H7 (cell line): ENCODE measurements at regions not wholly inside any gene's neighbourhood (a gene's known extent, or its start where the extent isn't known, plus 50 kb on each side); places are given as distances from the start of the nearest gene placed in this dataset.
"Not testable (repeated sequence)": the region's sequence is repeated elsewhere in the genome, so short reads cannot be mapped to it uniquely, and the experiment has no call there.

Experiments
- DNase-seq: peaks from one replicate; pipeline ENCODE4 v3.0.0; 2012
- H3K27me3 ChIP-seq: 2 replicates; pipeline ENCODE4 v1.6.0; 2011; ENCODE audit warnings: mild to moderate bottlenecking, low read length; ENCODE audit not compliant: control insufficient read depth, insufficient read depth
- H3K36me3 ChIP-seq: replicated peaks from 2 replicates; pipeline ENCODE4 v1.5.1; 2011; ENCODE audit warnings: low read length; ENCODE audit not compliant: control insufficient read depth, insufficient read depth
- H3K4me3 ChIP-seq: 2 replicates; pipeline ENCODE4 v1.5.1; 2011; ENCODE audit warnings: low read depth, mild to moderate bottlenecking, control low read depth, low read length, moderate library complexity; ENCODE audit not compliant: insufficient read depth

DNA sequence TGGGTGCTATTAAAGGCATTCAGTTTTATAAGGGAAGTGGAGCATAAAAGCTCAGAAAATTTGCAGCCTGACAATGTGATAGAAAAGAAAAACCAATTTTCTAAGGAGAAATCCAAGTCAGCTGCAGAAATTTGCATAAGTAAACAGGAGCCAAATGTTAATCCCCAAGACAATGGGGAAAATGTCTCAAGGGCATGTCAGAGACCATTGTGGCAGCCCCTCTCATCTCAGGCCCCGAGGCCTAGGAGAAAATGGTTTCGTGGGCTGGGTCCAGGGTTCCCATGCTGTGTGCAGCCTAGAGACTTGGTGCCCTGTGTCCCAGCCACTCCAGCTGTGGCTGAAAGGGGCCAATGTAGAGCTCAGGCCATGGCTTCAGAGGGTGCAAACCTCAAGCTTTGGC, 150.8 kb upstream of the E2F7 start:
- H3K36me3 ChIP-seq, H3K27me3 ChIP-seq, DNase-seq, H3K4me3 ChIP-seq: not testable (repeated sequence)

DNA sequence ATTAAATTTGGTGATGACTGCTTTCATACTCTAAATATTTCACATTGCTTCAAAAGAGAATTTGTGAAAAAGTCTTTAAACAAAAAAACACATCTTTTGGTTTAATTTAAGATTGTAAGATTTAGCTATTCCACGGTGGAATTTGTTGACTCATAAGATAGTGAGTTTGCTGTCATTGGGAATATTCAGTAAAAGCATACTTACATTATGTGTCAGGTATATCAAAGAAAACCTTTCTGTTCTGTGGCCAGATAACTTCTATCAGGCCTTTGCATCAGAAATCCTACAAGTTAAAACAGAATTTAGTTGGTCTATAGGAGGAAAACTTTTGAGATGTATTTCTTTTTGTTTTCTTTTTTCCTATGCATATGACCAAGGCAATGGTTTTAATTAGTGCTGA, 148.8 kb upstream of the E2F7 start:
- no peak overlapping the region for H3K4me3 ChIP-seq
- no peaks in the 10 kb centered on the region for H3K27me3 ChIP-seq
- no peaks in the 10 kb centered on the region for H3K36me3 ChIP-seq
- no peak for DNase-seq

DNA sequence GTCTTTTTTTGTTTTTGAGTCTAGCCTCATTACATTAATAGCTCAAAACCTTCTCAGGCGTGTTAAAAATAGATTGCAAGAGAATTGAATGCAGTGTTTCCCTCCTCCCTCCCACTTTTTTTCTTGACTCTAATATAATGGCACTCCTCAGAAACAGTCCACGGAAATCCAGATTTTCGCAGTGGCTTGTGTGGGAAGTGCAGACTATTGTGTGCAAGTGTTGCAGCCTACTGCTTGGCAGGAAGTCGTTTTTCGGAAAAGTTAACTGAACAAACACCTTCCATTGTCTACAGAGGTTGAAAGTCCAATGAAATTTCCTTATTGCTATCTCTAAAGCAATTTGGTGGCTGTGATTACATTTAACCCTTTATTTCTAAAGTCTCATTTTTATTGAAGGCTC, 147.9 kb upstream of the E2F7 start:
- Histone ChIP-seq H3K36me3 (no peaks in the 10 kb centered on the region), H3K27me3 (no peaks in the 10 kb centered on the region), H3K4me3 (no peak overlapping the region)
- no peak for DNase-seq

DNA sequence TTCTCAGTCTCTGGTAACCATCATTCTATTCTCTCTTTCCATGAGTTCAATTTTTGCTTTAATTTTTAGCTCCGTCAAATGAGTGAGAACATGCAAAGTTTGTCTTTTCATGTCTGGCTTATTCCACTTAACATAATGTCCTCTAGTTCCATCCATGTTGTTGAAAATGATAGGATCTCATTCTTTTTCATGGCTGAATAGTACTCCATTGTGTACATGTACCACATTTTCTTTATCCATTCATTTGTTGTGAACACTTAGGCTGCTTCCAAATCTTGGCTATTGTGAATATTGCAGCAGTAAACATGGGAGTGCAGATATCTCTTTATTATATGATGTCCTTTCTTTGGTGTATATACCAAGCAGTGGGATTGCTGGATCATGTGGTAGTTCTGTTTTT, 145.4 kb upstream of the E2F7 start:
- Histone ChIP-seq H3K27me3 (no peaks in the 10 kb centered on the region), H3K4me3 (no peak overlapping the region), H3K36me3 (no peaks in the 10 kb centered on the region)
- no peak for DNase-seq

DNA sequence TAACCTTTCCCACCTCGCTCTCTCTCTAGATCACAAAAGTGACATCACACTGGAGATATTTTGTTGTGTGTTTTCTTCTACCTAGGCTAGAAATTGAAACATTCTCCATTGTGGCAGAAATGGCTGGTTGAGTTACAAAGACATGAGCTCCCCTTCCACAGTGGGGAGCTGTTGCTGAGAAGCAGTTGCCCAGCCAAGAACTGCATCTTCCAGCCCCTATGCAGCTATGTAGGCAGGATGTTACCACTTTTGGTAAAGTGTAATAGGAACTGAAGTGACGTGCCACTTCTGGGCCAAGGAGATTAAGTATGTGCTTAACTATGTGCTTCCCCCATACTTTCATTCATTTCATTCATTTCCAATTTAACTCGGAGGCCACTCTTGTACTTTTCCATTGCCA, 138.7 kb upstream of the E2F7 start:
- peak; percentile 7 for DNase-seq
- no peak overlapping the region for H3K4me3 ChIP-seq
- H3K27me3 ChIP-seq, result no peaks in the 10 kb centered on the region
- H3K36me3 ChIP-seq, result no peaks in the 10 kb centered on the region

DNA sequence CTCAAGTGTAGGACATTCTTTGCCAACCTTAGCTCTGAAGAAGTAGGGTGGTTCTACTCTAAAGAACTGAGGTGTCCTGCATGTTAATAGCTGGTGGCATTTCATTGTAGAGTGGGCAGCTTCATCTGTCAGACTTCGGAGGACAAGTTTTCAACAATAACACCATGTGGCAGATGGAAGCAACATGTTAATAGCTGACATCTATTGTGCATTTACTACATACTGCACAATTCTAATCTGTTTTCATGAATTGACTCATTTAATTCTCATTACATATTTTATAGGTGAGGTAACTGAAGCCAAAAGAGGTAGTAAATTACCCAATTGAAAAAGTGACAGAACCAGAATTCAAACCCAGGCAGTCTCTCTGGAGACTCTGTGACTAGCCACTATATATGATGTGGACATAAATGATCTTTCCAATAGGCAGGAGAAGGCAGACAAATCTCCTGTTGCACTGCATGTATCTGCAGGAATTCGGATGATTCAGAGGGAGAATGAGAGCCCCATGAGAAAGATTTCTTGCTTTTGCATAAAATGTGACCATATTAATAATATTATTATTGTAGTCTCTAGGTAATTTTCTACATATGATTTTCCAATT, 137.2 kb upstream of the E2F7 start:
- Histone ChIP-seq H3K4me3 (no peak overlapping the region), H3K36me3 (no peaks in the 10 kb centered on the region), H3K27me3 (no peaks in the 10 kb centered on the region)
- DNase-seq, result no peak

DNA sequence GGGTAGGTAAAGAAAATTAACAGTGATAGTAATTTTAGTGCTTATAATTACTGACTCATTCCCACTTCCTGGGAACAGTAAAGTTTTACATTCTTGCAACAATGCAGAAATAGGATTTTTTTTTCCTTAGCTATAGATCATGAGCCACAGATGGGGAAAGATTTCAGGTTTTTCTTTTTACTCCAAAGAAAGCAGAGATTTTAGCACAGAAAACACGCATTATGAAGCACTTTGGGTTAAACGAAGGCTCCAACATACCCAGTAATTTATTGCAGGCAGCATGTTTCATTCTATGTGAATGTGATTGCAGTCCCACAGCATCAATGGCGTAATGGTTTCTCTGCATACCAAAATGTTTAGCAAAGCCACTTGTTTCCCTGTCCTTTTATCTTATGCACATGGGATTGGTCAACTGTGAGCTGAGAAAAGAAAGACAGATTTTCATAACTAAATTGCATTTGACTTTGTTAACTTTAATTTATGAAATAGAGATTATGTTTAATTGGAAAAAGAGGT, 124.6 kb upstream of the E2F7 start:
- no peak for DNase-seq
- Histone ChIP-seq H3K36me3 (no peaks in the 10 kb centered on the region), H3K27me3 (no peaks in the 10 kb centered on the region)

DNA sequence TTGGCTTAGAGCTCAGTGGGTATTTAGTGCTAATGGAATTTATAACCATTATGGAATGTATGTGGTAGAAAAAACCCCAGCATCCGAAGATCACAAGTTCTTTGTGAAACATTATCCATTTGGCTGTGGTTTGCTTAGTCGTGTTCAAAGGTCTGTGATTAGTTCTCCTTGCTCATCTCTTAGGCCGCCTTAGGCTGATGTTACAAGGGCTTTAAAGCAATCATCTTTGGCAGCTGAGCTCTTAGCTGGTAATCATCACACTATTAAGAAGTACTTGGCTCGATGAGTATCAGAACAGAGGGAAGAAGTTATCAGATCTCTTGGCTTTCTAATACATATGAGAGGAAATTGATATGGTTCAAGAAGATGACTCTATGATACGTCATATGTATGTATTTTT, 124.1 kb upstream of the E2F7 start:
- Histone ChIP-seq H3K27me3 (no peaks in the 10 kb centered on the region), H3K4me3 (no peak overlapping the region), H3K36me3 (no peaks in the 10 kb centered on the region)
- no peak for DNase-seq

More for the DNA sequence above, 124.6 kb upstream of the E2F7 start:
- H3K4me3 ChIP-seq, result no peak overlapping the region

DNA sequence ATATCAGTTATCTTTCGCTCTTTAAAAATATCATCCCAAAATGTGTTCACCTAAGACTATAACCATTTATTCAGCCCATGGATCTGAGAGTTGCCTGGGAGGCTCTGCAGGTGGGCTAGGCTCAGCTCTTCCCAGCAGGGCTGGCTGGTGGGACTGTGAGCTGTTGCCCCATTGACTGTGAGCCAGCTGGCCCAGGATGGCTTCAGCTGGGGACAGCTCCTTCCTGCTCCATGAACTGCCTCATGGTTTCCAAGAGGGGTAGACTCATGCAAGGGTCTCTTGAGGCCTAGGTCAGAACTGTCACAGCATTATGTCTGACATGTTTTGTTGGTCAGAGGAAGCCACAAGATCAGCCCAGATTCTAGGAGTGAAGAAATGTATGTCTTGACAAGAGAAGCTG, 114.1 kb upstream of the E2F7 start:
- Histone ChIP-seq H3K27me3 (no peaks in the 10 kb centered on the region), H3K4me3 (no peak overlapping the region), H3K36me3 (no peaks in the 10 kb centered on the region)
- DNase-seq, result no peak

DNA sequence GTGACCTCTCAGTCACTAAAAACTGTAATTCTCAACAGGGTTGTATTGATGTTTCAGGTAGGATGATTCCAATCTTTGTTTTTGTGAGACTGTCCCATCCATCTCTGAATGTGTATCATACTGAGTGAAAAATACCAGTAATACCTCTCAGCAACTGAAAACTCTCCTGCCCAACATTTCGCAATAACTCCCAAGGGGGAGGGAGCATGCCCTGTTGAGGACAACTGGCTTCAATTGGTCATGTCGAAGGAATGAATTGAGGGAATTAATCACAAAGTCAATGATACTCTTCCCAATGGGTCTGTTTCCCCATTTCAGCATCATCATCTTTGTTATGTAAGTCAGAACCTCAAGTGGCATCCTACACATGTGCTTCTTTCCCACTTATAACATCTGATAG, 102.4 kb upstream of the E2F7 start:
- H3K27me3 ChIP-seq, result no peaks in the 10 kb centered on the region

DNA sequence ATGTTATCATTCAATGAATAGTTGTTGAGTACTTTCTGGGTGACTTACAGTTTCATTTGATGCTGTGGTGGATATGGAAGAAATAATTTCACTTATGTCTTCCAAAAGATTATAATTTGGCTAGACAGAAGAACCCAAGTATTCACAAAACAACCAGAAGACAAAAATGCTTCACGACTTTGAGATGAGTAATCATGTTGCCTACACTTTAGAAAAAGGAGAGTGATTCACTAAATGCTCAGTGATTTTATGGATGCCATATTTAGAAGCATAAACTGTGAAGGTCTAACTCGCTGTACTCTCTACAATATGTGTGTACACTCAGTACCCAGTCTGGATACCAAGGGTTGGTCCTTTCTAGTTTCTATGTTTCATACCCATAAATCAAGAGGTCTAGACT, 101.3 kb upstream of the E2F7 start:
- Histone ChIP-seq H3K27me3 (no peaks in the 10 kb centered on the region), H3K36me3 (no peaks in the 10 kb centered on the region), H3K4me3 (no peak overlapping the region)
- DNase-seq, result no peak

More for the DNA sequence above, 102.4 kb upstream of the E2F7 start:
- Histone ChIP-seq H3K36me3 (no peaks in the 10 kb centered on the region), H3K4me3 (no peak overlapping the region)
- DNase-seq, result no peak

DNA sequence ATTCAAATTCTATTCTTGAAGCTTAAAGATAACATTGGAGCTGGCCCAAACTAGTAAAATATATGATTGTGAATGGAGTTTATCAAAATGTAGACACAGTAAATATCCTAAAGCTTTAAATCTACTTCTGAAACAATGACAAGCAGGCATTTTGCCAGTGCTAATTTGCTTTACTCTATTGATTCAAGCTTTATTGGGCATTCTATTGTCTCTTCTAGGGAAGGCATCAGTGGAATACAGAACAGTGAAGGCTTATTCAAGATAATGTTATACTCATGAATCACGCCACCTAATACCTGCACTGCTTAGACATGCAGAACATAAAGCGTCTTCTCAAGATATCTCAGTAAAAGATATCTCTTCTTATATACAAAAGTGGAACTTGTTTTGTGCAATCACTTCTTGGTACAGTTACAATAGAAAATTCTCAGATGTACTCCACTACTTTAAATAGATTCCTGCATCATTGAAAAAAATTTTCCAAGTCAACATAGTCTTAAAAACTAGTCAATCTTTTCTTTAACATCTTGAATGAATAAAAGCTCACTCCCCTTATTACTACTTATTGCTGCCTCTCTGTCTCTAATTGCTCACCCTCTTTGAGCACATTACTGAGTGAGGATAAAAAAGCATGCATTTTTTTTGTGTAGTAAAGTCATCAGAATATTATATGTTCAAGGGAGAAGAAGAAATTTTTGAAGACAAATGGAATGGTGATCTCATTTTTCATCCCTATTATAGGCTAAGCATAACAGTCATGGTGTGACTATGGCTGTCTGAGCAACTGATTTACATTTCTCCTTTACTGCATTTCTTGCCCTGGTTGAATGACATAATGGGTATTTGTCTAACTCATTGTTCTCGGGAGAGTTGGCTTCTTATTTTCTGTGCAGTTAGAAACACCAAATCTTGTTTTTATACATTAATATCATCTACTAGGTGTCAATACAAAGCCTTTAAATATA, 98.0 kb upstream of the E2F7 start:
- Histone ChIP-seq H3K36me3 (no peaks in the 10 kb centered on the region), H3K27me3 (no peaks in the 10 kb centered on the region), H3K4me3 (no peak overlapping the region)
- DNase-seq, result no peak

DNA sequence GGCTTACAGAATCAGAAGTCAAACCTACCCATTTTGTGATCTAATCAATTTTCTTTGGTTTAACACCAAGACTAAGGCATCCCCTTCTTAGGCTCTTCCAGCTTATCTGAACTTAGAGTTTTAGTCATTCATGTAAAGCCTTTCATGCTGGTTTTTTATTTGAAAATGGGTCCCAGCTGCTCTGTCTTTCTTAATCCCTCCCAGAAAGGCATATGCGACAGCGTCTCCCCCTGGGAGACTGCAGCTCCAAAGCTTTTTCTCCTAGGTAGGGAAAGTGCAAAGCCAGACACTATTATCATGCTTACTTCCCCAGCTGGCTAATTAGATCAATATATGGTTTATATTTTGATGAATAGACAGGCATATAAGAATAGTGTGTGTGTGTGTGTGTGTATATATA, 96.6 kb upstream of the E2F7 start:
- peak; percentile 22 for DNase-seq
- H3K36me3 ChIP-seq, result no peaks in the 10 kb centered on the region
- H3K27me3 ChIP-seq, result no peaks in the 10 kb centered on the region
- no peak overlapping the region for H3K4me3 ChIP-seq

DNA sequence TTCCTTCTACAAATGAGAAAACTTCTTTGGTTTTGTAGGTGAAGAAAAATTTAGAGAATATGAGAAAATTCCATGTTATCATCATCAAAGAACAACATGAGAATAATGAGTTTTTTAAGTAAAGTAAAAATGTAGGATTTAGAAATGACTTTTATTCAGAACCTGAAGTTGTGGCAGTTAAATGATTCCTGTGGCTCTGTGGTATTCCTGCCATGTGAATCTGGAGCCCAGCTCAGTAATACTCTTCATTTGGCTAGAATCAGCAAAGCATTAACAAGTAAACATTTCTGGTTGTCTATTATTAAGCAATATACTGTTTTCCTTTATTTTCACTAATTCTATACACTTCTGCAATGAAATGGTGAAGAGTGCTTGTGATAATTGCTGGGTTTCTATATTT, 95.6 kb upstream of the E2F7 start:
- H3K27me3 ChIP-seq, result no peaks in the 10 kb centered on the region
- no peaks in the 10 kb centered on the region for H3K36me3 ChIP-seq
- no peak overlapping the region for H3K4me3 ChIP-seq
- no peak for DNase-seq

DNA sequence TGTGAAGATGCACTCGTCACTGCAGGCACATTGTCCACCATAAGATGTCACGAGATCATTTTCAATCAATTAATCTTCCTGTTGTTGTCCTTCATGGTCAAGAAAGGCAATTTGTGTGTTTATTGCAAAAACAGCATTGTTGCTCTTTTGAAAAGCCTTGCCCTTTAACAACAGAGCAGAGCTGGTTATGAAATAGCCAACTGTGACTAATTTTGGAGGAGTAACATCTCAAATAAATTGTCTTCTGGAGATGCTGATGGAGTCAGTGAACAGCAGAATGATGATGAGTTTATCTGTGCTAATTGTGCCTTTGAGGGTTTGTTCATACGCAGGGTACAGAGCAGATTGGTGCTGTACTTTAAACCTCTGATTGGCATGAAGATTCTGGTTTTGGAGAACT, 88.3 kb upstream of the E2F7 start:
- Histone ChIP-seq H3K4me3 (no peak overlapping the region), H3K27me3 (no peaks in the 10 kb centered on the region), H3K36me3 (no peaks in the 10 kb centered on the region)
- no peak for DNase-seq
